ENCODE measurements at regions not wholly inside any gene's neighbourhood (a gene's known extent, or its start where the extent isn't known, plus 50 kb on each side); places are given as distances from the start of the nearest gene placed in this dataset.

GRCh38 chr3:43995547-43996378 lies 245.9 kb upstream of the TOPAZ1 start:
- DNase-seq = no peak

- DNase-seq = no peak
These were observed 245.0 kb upstream of the TOPAZ1 start for GRCh38 chr3:43996379-43997301.

- DNase-seq = no peak
These were observed 244.4 kb upstream of the TOPAZ1 start for GRCh38 chr3:43997316-43997715.

- no peak for DNase-seq
These were observed 243.8 kb upstream of the TOPAZ1 start for GRCh38 chr3:43997788-43998369.

GRCh38 chr3:43998370-43998835 lies 243.3 kb upstream of the TOPAZ1 start:
- DNase-seq = no peak

GRCh38 chr3:43998836-43999727 lies 242.6 kb upstream of the TOPAZ1 start:
- DNase-seq = no peak

GRCh38 chr3:43999728-44000319 lies 241.9 kb upstream of the TOPAZ1 start:
- no peak for DNase-seq

- DNase-seq = no peak
These were observed 241.1 kb upstream of the TOPAZ1 start for GRCh38 chr3:44000586-44000985.

GRCh38 chr3:44001072-44001471 lies 240.6 kb upstream of the TOPAZ1 start:
- no peak for DNase-seq

GRCh38 chr3:44003801-44004200 lies 237.9 kb upstream of the TOPAZ1 start:
- DNase-seq = no peak

- DNase-seq = no peak
These were observed 230.0 kb upstream of the TOPAZ1 start for GRCh38 chr3:44011680-44012079.

- DNase-seq = no peak
These were observed 229.4 kb upstream of the TOPAZ1 start for GRCh38 chr3:44012160-44012899.

- no peak for DNase-seq
These were observed 227.7 kb upstream of the TOPAZ1 start for GRCh38 chr3:44013967-44014366.

GRCh38 chr3:44015170-44015569 lies 226.5 kb upstream of the TOPAZ1 start:
- no peak for DNase-seq

GRCh38 chr3:44016818-44017217 lies 224.9 kb upstream of the TOPAZ1 start:
- DNase-seq = no peak

- DNase-seq = no peak
These were observed 222.8 kb upstream of the TOPAZ1 start for GRCh38 chr3:44018926-44019325.

- no peak for DNase-seq
These were observed 221.9 kb upstream of the TOPAZ1 start for GRCh38 chr3:44019736-44020135.

- no peak for DNase-seq
These were observed 221.5 kb upstream of the TOPAZ1 start for GRCh38 chr3:44020143-44020542.

GRCh38 chr3:44021651-44022594 lies 219.8 kb upstream of the TOPAZ1 start:
- no peak for DNase-seq

Data from NCI-H446 (cell line).